HG03439 (cell line): ENCODE measurements at regions not wholly inside any gene's neighbourhood (a gene's known extent, or its start where the extent isn't known, plus 50 kb on each side); places are given as distances from the start of the nearest gene placed in this dataset.
"Not testable (repeated sequence)": the region's sequence is repeated elsewhere in the genome, so short reads cannot be mapped to it uniquely, and the experiment has no call there.

Experiments used
- ATAC-seq: cut with Tn5 transposase; IDR thresholded peaks from one replicate; pipeline ENCODE4 v1.9.1; 2021; ENCODE audit warnings: mild to moderate bottlenecking, moderate library complexity; ENCODE audit not compliant: unreplicated experiment

GRCh38 chr7:124257638-124258308, 224.9 kb upstream of the TMEM229A start:
- no peak for ATAC-seq

- no peak for ATAC-seq
Measured at GRCh38 chr7:124255041-124255655, 222.3 kb upstream of the TMEM229A start.

GRCh38 chr7:124254396-124254795, 221.5 kb upstream of the TMEM229A start:
- no peak for ATAC-seq

- ATAC-seq: no peak
Measured at GRCh38 chr7:124251636-124252035, 218.8 kb upstream of the TMEM229A start.

GRCh38 chr7:124250297-124251034, 217.6 kb upstream of the TMEM229A start:
- ATAC-seq: no peak

GRCh38 chr7:124247691-124248090, 214.8 kb upstream of the TMEM229A start:
- no peak for ATAC-seq

GRCh38 chr7:124246262-124246863, 213.5 kb upstream of the TMEM229A start:
- ATAC-seq: no peak

- ATAC-seq: not testable (repeated sequence)
Measured at GRCh38 chr7:124244469-124244868, 211.6 kb upstream of the TMEM229A start.

GRCh38 chr7:124219681-124220080, 186.8 kb upstream of the TMEM229A start:
- no peak for ATAC-seq

GRCh38 chr7:124208642-124209041, 175.8 kb upstream of the TMEM229A start:
- no peak for ATAC-seq

GRCh38 chr7:124208173-124208572, 175.3 kb upstream of the TMEM229A start:
- ATAC-seq: no peak

GRCh38 chr7:124205526-124205925, 172.7 kb upstream of the TMEM229A start:
- no peak for ATAC-seq

GRCh38 chr7:124202546-124202945, 169.7 kb upstream of the TMEM229A start:
- ATAC-seq: no peak

- ATAC-seq: no peak
Measured at GRCh38 chr7:124201768-124202349, 169.0 kb upstream of the TMEM229A start.

GRCh38 chr7:124196519-124196918, 163.7 kb upstream of the TMEM229A start:
- ATAC-seq: no peak

- no peak for ATAC-seq
Measured at GRCh38 chr7:124192885-124193284, 160.0 kb upstream of the TMEM229A start.

- no peak for ATAC-seq
Measured at GRCh38 chr7:124191713-124192112, 158.8 kb upstream of the TMEM229A start.

GRCh38 chr7:124191030-124191429, 158.2 kb upstream of the TMEM229A start:
- ATAC-seq: no peak

- no peak for ATAC-seq
Measured at GRCh38 chr7:124188576-124188975, 155.7 kb upstream of the TMEM229A start.

GRCh38 chr7:124187962-124188361, 155.1 kb upstream of the TMEM229A start:
- ATAC-seq: no peak

GRCh38 chr7:124183649-124184048, 150.8 kb upstream of the TMEM229A start:
- ATAC-seq: no peak
